GM08714 (cell line): ENCODE measurements at regions not wholly inside any gene's neighbourhood (a gene's known extent, or its start where the extent isn't known, plus 50 kb on each side); places are given as distances from the start of the nearest gene placed in this dataset.

Source experiments
- H3K4me3 ChIP-seq: fragments of 200-500 bp; sonication (Bioruptor generic); 2 replicates; pipeline ENCODE4 v1.5.1; 2014; ENCODE audit warnings: mild to moderate bottlenecking, low read length, inconsistent platforms
- ZNF274 ChIP-seq: IDR thresholded peaks from 2 replicates; pipeline ENCODE4 v1.6.1; 2012; ENCODE audit warnings: mild to moderate bottlenecking, low read depth, low read length

DNA sequence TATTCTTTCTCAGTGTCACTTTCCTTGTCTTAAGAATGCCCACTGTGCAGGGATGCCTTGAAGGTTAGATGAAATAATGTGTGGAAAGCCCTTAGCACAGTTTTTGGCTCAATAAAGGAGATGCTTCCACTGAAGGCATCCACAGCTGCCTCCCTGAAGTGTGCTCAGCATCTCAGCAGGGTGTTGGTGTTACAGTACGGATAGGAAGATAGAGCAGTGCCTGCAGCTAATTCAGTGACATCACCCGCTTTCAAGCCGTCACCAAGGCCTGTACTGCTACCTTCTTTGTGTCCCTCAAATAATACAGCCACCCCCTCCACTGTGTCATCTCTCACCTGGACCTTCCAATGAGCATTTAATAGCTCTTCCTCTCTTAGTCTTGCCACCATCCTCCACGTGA, 59.0 kb downstream of the NDUFS5 start:
- TF ChIP-seq ZNF274: no peak

DNA sequence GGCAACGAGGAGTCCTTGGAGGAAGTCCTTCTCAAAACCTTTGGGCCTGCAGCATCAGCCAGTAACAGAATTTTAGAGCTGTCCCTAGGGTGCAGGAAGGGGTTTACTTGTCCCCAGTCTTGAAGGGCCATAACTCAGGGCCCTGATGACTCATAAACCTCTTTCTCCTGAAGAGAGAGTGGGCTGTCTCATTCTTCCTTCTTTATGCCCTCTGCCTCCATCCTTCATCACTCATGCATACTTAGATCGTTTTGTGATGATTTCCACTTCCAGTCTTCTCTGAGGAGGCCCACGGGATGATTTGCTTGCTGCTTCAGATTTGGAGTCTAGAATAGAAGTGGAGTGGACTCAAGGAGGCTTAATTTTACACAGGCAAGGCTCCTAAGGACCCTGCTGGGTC, 60.2 kb downstream of the NDUFS5 start:
- no peak overlapping the region for H3K4me3 ChIP-seq
- TF ChIP-seq ZNF274: no peak

More for the DNA sequence above, 59.0 kb downstream of the NDUFS5 start:
- H3K4me3 ChIP-seq: no peak overlapping the region

DNA sequence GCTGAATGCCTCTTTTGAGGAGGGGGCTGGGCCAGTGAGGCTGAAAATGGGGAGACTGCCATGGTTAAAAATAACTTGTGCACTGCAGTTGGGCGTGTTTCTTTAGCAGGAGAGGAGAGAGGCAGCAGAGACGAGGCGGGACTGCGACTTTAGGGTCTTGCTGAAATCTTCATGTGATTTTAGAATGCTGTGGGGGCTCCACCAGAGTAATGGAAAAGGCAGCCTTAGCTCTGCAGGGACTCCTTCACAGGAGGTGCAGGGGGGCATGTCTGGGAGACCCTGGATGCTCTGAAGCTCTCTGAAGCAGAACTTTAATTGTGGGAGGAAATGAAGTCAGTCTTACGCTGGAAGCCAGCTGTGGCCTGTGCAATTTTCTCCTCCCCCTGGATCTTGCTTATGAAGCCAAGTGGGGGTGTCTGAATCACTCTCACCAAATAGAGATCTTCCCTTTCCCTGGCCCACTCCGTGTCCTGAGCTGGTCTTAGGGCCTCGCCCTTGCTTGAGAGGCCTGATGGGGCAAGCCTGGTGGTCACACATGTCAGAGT, 60.8 kb downstream of the NDUFS5 start:
- no peak overlapping the region for H3K4me3 ChIP-seq
- no peak for TF ChIP-seq ZNF274

DNA sequence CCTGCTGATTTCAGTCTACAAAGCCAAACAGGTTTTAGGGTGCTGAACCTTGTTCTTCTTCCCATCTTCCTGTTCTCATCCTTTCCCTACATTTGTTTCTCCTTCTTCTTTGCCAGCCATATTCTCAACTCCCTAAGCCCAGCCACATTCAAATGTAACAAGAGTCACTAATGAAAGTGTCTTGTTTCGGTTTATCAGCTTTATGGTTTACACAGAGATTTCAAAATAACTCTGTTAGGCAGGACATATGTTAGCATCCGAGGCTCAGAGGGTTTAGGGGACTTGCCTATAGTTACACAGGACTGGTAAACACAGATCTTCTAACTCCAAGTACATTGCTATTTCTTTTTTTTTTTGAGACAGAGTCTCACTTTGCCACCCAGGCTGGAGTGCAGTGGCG, 61.3 kb downstream of the NDUFS5 start:
- H3K4me3 ChIP-seq: no peak overlapping the region
- TF ChIP-seq ZNF274: no peak

GRCh38 chr1:39088658-39089057, 62.5 kb downstream of the NDUFS5 start:
- TF ChIP-seq ZNF274: no peak
- H3K4me3 ChIP-seq: no peak overlapping the region

GRCh38 chr1:39089931-39090521, 63.9 kb downstream of the NDUFS5 start:
- H3K4me3 ChIP-seq: no peak overlapping the region
- no peak for TF ChIP-seq ZNF274

DNA sequence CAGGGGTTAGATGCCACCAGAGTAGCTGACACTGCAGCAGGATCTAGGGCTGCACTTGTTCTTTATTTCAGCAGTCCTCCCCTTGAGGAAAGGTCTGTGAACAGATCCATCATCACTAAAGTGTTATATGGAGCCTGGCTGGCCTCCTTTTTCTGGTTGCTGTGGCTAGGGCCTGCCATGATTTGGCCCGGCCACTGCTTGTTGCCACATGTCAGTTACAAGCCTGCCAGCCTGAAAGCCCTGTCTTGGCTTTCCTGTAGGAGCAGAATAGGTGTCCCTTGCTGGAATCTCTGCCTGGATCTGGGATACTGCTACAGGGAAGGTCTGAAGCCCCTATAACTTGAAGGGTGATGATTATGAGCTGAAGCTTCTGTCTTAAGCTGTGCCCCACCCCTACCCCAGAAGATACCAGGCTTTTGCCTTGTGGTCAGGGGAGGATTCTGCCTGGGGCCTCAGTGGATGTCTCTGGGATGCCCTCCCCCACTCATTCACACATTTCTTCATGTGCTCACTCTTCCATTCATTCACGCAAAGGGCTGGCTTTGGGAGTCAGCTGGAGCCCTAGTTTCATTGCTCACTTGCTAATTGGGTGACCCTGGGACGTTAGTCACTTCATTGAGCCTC, 64.7 kb downstream of the NDUFS5 start:
- TF ChIP-seq ZNF274: no peak
- no peak overlapping the region for H3K4me3 ChIP-seq

GRCh38 chr1:39091845-39092645, 65.9 kb downstream of the NDUFS5 start:
- no peak for TF ChIP-seq ZNF274
- no peak overlapping the region for H3K4me3 ChIP-seq

DNA sequence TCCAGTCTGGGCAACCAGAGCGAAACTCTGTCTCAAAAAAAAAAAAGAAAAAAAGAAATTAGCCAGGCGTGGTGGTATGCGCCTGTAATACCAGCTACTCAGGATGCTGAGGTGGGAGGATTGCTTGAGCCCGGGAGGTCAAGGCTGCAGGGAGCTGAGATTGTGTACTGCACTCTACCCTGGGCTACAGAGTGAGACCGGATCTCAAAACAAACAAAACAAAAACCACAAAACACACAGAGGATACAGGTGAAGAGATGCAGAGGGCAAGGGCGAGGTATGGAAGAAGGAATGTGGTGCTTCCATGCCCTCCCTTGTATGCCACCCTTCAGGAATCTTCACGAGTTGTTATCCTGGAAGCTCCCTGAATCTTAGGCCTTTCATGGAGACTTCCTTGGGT, 68.5 kb downstream of the NDUFS5 start:
- TF ChIP-seq ZNF274: no peak
- no peak overlapping the region for H3K4me3 ChIP-seq

GRCh38 chr1:39098546-39099250, 72.5 kb downstream of the NDUFS5 start:
- TF ChIP-seq ZNF274: no peak
- no peak overlapping the region for H3K4me3 ChIP-seq

DNA sequence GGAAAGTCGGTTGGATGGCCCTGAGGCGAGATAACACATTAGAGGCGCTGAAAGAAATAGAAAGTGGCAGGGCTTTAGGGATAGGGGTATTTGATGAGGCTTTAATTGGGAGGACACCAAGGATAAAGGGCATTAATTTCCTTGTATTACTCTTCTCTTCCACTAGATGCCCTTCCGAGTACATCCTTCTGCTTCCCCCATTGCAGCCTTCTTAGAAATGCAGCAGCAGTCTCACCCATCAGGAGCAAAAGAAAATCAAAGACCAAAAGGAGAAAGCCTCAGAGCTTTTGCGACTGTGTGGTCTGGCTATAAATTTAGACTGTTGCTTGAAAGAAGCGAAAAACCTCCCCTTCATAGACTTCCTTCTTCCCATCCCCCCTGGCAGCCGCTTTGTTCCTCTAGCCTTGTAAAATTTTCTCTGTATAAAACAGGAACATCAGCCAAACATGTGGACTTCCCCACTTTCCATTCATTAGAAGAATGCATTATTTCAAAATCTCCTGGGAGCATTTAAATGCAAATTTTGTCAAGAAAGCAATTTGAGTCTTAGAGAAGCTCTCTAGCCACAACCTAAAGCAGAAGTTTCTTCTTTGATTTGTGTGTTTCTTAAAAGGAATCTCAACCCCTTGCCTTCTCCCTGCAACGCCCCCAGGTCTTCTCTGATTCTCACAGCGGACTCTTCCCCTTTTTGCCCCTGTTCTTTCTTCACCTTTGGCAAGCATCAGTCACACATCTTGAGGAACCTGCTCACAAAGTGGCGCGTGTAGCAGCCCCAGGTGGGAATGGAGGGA, 76.6 kb downstream of the NDUFS5 start:
- no peak for TF ChIP-seq ZNF274
- H3K4me3 ChIP-seq: peak overlapping the region; percentile 52; the same call in 1 of the 2 replicates

DNA sequence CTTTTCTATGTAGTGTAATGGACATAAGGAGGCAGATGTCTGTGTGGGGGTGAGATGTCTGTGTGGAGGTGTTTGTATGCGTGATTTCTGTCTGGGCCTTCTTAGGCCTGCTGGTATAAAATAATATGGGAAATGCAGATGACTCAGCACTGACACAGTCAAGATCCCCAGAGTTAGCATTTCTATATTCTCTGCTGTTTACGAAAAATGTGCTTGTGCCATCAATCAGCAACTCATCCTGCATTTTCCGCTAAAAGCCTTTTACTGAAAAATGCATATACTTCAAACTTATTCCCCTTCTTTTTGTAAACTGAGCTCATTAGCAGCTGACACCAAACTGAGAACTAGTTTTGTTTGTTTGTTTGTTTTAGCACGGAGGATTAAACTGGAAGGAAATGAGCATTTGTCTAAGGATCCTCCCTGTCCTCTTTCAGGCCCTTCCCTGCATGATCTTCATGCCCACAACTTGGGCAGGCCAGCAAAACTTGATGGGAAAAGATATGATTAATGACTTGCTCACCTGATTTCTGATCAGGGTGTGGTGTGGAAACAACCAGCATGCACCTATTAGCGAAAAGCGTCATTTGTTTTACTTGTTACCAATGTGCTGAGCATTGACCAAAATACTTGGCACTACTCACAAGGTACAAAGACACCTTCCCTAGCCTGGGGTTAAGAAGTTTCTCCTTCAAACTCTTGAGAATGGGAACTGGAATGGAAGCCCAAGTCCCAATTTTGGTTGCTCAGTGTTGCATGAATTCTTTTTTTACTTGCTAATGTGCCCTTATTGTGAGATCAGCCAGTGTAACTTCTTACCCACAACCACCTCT, 77.4 kb downstream of the NDUFS5 start:
- H3K4me3 ChIP-seq: peak overlapping the region; percentile 52; the same call in 1 of the 2 replicates
- TF ChIP-seq ZNF274: no peak
